ENCODE measurements at regions not wholly inside any gene's neighbourhood (a gene's known extent, or its start where the extent isn't known, plus 50 kb on each side); places are given as distances from the start of the nearest gene placed in this dataset.

DNA sequence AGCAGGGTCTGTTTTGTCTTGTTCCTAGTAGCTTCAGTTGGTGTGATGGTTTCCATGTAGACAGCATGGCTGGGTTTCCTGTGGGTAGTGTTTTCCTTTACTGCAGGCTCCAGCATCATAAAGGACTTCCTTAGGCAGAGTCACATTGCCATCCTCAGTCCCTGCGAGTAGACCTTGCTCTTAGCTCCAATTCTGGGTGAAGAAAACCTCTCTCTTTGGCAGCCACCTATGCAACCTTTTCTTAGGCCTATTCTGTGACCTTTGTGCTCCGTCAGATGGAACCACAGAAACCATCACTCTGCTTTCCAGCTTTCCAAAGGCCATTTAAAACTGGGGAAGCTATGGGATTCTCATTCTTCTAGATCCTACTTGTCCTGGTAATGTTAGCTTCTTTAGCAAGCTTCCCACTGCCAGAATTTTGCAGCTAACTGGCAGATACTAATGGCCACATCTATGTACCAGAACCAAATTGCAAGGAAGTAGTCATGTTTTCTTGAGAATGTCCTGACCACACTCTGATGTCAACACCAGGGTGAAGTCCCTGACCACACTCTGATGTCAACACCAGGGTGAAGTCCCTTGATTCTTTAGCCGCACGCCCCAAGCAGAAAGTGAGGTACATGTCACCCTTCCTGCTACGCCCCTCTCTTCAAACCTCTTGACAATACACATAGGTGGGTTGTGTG, 646.6 kb upstream of the HS3ST5 start (continued):
- TF ChIP-seq ESRRA (IDR thresholded peaks at IDR 0.05; ENCODE audit: low read length): no peak
- no peak for TF ChIP-seq SREBF1 (IDR thresholded peaks at IDR 0.05; ENCODE audit: low read length)
- TF ChIP-seq SMAD5 (IDR thresholded peaks at IDR 0.05; ENCODE audit: low read depth): no peak
- TF ChIP-seq, protein P1, sequence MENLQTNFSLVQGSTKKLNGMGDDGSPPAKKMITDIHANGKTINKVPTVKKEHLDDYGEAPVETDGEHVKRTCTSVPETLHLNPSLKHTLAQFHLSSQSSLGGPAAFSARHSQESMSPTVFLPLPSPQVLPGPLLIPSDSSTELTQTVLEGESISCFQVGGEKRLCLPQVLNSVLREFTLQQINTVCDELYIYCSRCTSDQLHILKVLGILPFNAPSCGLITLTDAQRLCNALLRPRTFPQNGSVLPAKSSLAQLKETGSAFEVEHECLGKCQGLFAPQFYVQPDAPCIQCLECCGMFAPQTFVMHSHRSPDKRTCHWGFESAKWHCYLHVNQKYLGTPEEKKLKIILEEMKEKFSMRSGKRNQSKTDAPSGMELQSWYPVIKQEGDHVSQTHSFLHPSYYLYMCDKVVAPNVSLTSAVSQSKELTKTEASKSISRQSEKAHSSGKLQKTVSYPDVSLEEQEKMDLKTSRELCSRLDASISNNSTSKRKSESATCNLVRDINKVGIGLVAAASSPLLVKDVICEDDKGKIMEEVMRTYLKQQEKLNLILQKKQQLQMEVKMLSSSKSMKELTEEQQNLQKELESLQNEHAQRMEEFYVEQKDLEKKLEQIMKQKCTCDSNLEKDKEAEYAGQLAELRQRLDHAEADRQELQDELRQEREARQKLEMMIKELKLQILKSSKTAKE (IDR thresholded peaks at IDR 0.05; ENCODE audit: low read depth, poor library complexity, severe bottlenecking): no peak
- no peak for TF ChIP-seq RFX5 (IDR thresholded peaks at IDR 0.05; ENCODE audit: low read depth, low read length)
- TF ChIP-seq, protein P2, sequence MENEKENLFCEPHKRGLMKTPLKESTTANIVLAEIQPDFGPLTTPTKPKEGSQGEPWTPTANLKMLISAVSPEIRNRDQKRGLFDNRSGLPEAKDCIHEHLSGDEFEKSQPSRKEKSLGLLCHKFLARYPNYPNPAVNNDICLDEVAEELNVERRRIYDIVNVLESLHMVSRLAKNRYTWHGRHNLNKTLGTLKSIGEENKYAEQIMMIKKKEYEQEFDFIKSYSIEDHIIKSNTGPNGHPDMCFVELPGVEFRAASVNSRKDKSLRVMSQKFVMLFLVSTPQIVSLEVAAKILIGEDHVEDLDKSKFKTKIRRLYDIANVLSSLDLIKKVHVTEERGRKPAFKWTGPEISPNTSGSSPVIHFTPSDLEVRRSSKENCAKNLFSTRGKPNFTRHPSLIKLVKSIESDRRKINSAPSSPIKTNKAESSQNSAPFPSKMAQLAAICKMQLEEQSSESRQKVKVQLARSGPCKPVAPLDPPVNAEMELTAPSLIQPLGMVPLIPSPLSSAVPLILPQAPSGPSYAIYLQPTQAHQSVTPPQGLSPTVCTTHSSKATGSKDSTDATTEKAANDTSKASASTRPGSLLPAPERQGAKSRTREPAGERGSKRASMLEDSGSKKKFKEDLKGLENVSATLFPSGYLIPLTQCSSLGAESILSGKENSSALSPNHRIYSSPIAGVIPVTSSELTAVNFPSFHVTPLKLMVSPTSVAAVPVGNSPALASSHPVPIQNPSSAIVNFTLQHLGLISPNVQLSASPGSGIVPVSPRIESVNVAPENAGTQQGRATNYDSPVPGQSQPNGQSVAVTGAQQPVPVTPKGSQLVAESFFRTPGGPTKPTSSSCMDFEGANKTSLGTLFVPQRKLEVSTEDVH (IDR thresholded peaks at IDR 0.05; ENCODE audit: low read depth, partially characterized antibody): no peak
- no peak for TF ChIP-seq HDAC6 (IDR thresholded peaks at IDR 0.05; ENCODE audit: unreplicated experiment)
- TF ChIP-seq MTA2 (IDR thresholded peaks at IDR 0.05; ENCODE audit: low read depth): peak; percentile 71
- no peak for TF ChIP-seq RAD21 (IDR thresholded peaks at IDR 0.05; ENCODE audit: insufficient read depth, low read depth, low read length)
- TF ChIP-seq GABPA (IDR thresholded peaks at IDR 0.05; ENCODE audit: low read depth): peak; percentile 75
- TF ChIP-seq, protein P3, sequence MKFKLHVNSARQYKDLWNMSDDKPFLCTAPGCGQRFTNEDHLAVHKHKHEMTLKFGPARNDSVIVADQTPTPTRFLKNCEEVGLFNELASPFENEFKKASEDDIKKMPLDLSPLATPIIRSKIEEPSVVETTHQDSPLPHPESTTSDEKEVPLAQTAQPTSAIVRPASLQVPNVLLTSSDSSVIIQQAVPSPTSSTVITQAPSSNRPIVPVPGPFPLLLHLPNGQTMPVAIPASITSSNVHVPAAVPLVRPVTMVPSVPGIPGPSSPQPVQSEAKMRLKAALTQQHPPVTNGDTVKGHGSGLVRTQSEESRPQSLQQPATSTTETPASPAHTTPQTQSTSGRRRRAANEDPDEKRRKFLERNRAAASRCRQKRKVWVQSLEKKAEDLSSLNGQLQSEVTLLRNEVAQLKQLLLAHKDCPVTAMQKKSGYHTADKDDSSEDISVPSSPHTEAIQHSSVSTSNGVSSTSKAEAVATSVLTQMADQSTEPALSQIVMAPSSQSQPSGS (IDR thresholded peaks at IDR 0.05; ENCODE audit: low read length): peak; percentile 83
- peak; percentile 76; the same call in 1 of the 2 replicates for TF ChIP-seq DPF2 (IDR thresholded peaks at IDR 0.05)
- TF ChIP-seq CHD2 (IDR thresholded peaks at IDR 0.05; ENCODE audit: borderline replicate concordance, low read depth, low read length): 0 out of 2 replicates have a peak, but pooled peaks have one; percentile 25
- TF ChIP-seq POLR2A (IDR thresholded peaks at IDR 0.05; ENCODE audit: low read depth, low read length): no peak
- no peak for TF ChIP-seq SIN3A (IDR thresholded peaks at IDR 0.05; ENCODE audit: low read depth, low read length)
- no peak for TF ChIP-seq KDM1A (IDR thresholded peaks at IDR 0.05; ENCODE audit: borderline replicate concordance)
- TF ChIP-seq RBBP5 (conservative IDR thresholded peaks at IDR 0.05): no peak
- TF ChIP-seq BCL11A (IDR thresholded peaks at IDR 0.05; ENCODE audit: low read depth, low read length): peak; percentile 74
- TF ChIP-seq CHD4 (IDR thresholded peaks at IDR 0.05): no peak
- peak; percentile 88 for TF ChIP-seq NR2F1 (conservative IDR thresholded peaks at IDR 0.05)
- peak in 1 of 2 experiments; percentile 55; a peak in 2 of 4 replicates for TF ChIP-seq EP300 (IDR thresholded peaks at IDR 0.05; ENCODE audit: borderline replicate concordance in 1 of 2, control insufficient read depth in 1 of 2, low read depth in 2 of 2, low read length in 2 of 2)
- TF ChIP-seq PAX8 (IDR thresholded peaks at IDR 0.05): no peak
- TF ChIP-seq YBX1 (IDR thresholded peaks at IDR 0.05): no peak
- TF ChIP-seq, protein P4, sequence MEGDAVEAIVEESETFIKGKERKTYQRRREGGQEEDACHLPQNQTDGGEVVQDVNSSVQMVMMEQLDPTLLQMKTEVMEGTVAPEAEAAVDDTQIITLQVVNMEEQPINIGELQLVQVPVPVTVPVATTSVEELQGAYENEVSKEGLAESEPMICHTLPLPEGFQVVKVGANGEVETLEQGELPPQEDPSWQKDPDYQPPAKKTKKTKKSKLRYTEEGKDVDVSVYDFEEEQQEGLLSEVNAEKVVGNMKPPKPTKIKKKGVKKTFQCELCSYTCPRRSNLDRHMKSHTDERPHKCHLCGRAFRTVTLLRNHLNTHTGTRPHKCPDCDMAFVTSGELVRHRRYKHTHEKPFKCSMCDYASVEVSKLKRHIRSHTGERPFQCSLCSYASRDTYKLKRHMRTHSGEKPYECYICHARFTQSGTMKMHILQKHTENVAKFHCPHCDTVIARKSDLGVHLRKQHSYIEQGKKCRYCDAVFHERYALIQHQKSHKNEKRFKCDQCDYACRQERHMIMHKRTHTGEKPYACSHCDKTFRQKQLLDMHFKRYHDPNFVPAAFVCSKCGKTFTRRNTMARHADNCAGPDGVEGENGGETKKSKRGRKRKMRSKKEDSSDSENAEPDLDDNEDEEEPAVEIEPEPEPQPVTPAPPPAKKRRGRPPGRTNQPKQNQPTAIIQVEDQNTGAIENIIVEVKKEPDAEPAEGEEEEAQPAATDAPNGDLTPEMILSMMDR (IDR thresholded peaks at IDR 0.05 in 2 of 3, conservative IDR thresholded peaks at IDR 0.05 in 1 of 3; ENCODE audit: control insufficient read depth in 2 of 3, extremely low read depth in 1 of 3, insufficient read depth in 1 of 3, low read depth in 3 of 3, low read length in 3 of 3): no peak
- peak; percentile 78; the same call in 1 of the 2 replicates for TF ChIP-seq NFIC (IDR thresholded peaks at IDR 0.05; ENCODE audit: low read depth, low read length)
